ENCODE measurements at regions not wholly inside any gene's neighbourhood (a gene's known extent, or its start where the extent isn't known, plus 50 kb on each side); places are given as distances from the start of the nearest gene placed in this dataset.

- no peak for DNase-seq
Observed at GRCh38 chr3:147941969-147942368, 532.8 kb downstream of the ZIC1 start.

- no peak for DNase-seq
Observed at GRCh38 chr3:147943265-147943945, 534.2 kb downstream of the ZIC1 start.

- DNase-seq, result no peak
Observed at GRCh38 chr3:147945968-147946519, 536.9 kb downstream of the ZIC1 start.

GRCh38 chr3:147956615-147957014 lies 547.5 kb downstream of the ZIC1 start:
- DNase-seq, result no peak

GRCh38 chr3:147958754-147959153 lies 549.6 kb downstream of the ZIC1 start:
- DNase-seq, result no peak

GRCh38 chr3:147960786-147961185 lies 551.6 kb downstream of the ZIC1 start:
- no peak for DNase-seq

- no peak for DNase-seq
Observed at GRCh38 chr3:147962408-147963164, 553.4 kb downstream of the ZIC1 start.

- DNase-seq, result no peak
Observed at GRCh38 chr3:147963711-147964110, 554.5 kb downstream of the ZIC1 start.

GRCh38 chr3:147975165-147975564 lies 566.0 kb downstream of the ZIC1 start:
- DNase-seq, result no peak

GRCh38 chr3:147977001-147977400 lies 567.8 kb downstream of the ZIC1 start:
- DNase-seq, result no peak

GRCh38 chr3:147987549-147987948 lies 578.4 kb downstream of the ZIC1 start:
- DNase-seq, result no peak

GRCh38 chr3:147989344-147989743 lies 580.2 kb downstream of the ZIC1 start:
- no peak for DNase-seq

GRCh38 chr3:148002705-148003205 lies 593.6 kb downstream of the ZIC1 start:
- no peak for DNase-seq

GRCh38 chr3:148004331-148004730 lies 595.2 kb downstream of the ZIC1 start:
- no peak for DNase-seq

GRCh38 chr3:148005456-148005855 lies 596.3 kb downstream of the ZIC1 start:
- DNase-seq, result no peak

- no peak for DNase-seq
Observed at GRCh38 chr3:148006508-148006907, 597.3 kb downstream of the ZIC1 start.

GRCh38 chr3:148008591-148008990 lies 599.4 kb downstream of the ZIC1 start:
- DNase-seq, result no peak

GRCh38 chr3:148020861-148021260 lies 611.7 kb downstream of the ZIC1 start:
- DNase-seq, result no peak

GRCh38 chr3:148021381-148021780 lies 612.2 kb downstream of the ZIC1 start:
- no peak for DNase-seq

GRCh38 chr3:148023994-148024393 lies 614.8 kb downstream of the ZIC1 start:
- no peak for DNase-seq

GRCh38 chr3:148026009-148026588 lies 616.9 kb downstream of the ZIC1 start:
- DNase-seq, result no peak

GRCh38 chr3:148030975-148031374 lies 621.8 kb downstream of the ZIC1 start:
- no peak for DNase-seq

GRCh38 chr3:148034353-148034752 lies 625.2 kb downstream of the ZIC1 start:
- no peak for DNase-seq
